Hepatocyte (in vitro differentiated cells): ENCODE measurements at regions not wholly inside any gene's neighbourhood (a gene's known extent, or its start where the extent isn't known, plus 50 kb on each side); places are given as distances from the start of the nearest gene placed in this dataset.

Source experiments
- EZH2 ChIP-seq: fragments of 200-600 bp; sonication (generic); IDR thresholded peaks from 2 replicates; pipeline ENCODE4 v1.6.1; 2016; ENCODE audit warnings: antibody characterized with exemption, mild to moderate bottlenecking, borderline replicate concordance
- EZH2phosphoT487 ChIP-seq: fragments of 200-600 bp; sonication (generic); IDR thresholded peaks from one replicate; pipeline ENCODE4 v1.6.1; 2018; ENCODE audit warnings: antibody characterized with exemption, mild to moderate bottlenecking, low read depth, moderate library complexity; ENCODE audit not compliant: unreplicated experiment, severe bottlenecking

- TF ChIP-seq EZH2, result no peak
- TF ChIP-seq EZH2phosphoT487, result no peak
Observed at GRCh38 chr2:183610724-183611123, 486.5 kb downstream of the NUP35 start.
